ENCODE measurements at regions not wholly inside any gene's neighbourhood (a gene's known extent, or its start where the extent isn't known, plus 50 kb on each side); places are given as distances from the start of the nearest gene placed in this dataset.
"Not testable (repeated sequence)": the region's sequence is repeated elsewhere in the genome, so short reads cannot be mapped to it uniquely, and the experiment has no call there.

GRCh38 chr13:18238586-18238985 is 943.0 kb downstream of the TUBA3C start:
- DNase-seq: not testable (repeated sequence)

GRCh38 chr13:18236528-18236815 is 945.2 kb downstream of the TUBA3C start:
- no peak for DNase-seq

GRCh38 chr13:18235756-18236527 is 945.7 kb downstream of the TUBA3C start:
- no peak for DNase-seq

- DNase-seq: no peak
Observed at GRCh38 chr13:18235172-18235571, 946.5 kb downstream of the TUBA3C start.

- DNase-seq: not testable (repeated sequence)
Observed at GRCh38 chr13:18234451-18234850, 947.2 kb downstream of the TUBA3C start.

- DNase-seq: no peak
Observed at GRCh38 chr13:18233783-18234299, 947.8 kb downstream of the TUBA3C start.

- no peak for DNase-seq
Observed at GRCh38 chr13:18232994-18233782, 948.4 kb downstream of the TUBA3C start.

- no peak for DNase-seq
Observed at GRCh38 chr13:18232298-18232993, 949.2 kb downstream of the TUBA3C start.

GRCh38 chr13:18224411-18224810 is 957.2 kb downstream of the TUBA3C start:
- DNase-seq: not testable (repeated sequence)

- DNase-seq: not testable (repeated sequence)
Observed at GRCh38 chr13:18214689-18215088, 966.9 kb downstream of the TUBA3C start.

- DNase-seq: not testable (repeated sequence)
Observed at GRCh38 chr13:18213511-18213910, 968.1 kb downstream of the TUBA3C start.

- peak; percentile 11 for DNase-seq
Observed at GRCh38 chr13:18212873-18213272, 968.8 kb downstream of the TUBA3C start.

GRCh38 chr13:18211752-18212560 is 969.7 kb downstream of the TUBA3C start:
- peak; percentile 13 for DNase-seq

- DNase-seq: not testable (repeated sequence)
Observed at GRCh38 chr13:18204614-18205178, 976.9 kb downstream of the TUBA3C start.

GRCh38 chr13:18195365-18195678 is 986.3 kb downstream of the TUBA3C start:
- DNase-seq: not testable (repeated sequence)

- not testable (repeated sequence) for DNase-seq
Observed at GRCh38 chr13:18194631-18195364, 986.8 kb downstream of the TUBA3C start.

GRCh38 chr13:18194104-18194503 is 987.5 kb downstream of the TUBA3C start:
- not testable (repeated sequence) for DNase-seq
